HCEC 1CT (cell line): ENCODE measurements at regions not wholly inside any gene's neighbourhood (a gene's known extent, or its start where the extent isn't known, plus 50 kb on each side); places are given as distances from the start of the nearest gene placed in this dataset.

Experiments
- DNase-seq: peaks from one replicate; pipeline ENCODE4 v3.0.0-alpha.2; 2017

DNA sequence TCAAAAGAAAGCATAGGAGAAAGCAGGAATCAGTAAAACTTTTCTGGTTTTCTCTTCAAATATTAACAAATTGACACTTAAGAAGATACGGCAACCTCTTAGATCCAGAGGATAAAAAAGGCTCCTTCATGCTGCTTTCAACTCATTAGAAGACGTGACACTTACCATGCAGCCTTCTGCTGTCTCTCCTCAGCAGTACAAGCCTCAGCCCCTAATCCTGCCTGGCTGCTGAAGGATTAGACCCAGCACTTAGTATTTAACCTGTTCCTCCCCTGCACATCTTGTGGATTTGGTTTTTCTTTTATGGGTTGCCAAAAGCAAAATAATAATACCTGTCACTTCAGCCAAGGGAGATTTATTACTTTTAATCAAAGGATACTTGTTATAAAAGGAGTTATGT is 108.4 kb downstream of the LYZL1 start:
- no peak for DNase-seq

DNA sequence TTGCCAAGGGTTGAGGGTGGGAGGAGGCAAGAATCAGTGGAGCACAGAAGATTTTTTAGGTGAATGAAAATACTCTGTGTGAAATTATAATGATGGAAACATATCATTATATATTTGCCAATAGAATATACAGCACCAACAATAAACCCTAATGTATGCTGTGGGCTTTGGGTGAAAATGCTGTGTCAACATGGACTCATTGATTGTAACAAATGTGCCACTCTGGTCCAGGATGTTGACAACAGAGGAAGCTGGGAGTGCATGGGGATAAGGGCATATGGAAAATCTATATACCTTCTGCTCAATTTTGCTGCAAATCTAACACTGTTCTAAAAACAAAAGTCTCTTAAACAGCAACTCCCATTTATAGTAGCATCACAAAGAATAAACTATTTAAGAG is 114.3 kb downstream of the LYZL1 start:
- DNase-seq, result no peak

DNA sequence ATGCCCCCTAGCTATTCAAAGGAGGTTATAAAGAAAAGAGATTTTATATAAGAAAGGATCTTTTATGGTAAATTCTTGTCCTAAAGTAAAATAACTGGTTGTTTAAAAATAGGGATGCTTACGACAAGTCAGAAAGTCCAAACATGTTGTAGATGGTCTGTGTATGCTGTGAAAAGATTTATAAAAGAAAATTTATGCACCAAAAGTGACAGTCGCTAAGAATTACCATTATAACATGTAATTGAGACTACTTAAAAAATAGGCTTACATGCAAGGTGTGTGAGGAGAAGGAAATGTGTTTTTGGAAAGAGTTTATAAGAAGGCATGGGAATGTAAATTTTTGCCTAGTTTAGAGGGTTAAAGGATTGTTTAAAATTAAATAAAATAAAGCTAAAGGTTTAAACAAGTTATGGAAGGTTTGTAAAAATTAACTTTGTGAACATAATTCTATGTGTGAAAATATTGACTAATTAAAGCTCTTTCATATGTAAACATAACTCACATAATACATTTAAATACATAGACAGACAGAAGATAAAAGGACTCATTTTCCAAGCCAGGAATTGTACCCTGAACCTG is 118.5 kb downstream of the LYZL1 start:
- no peak for DNase-seq
